Activated CD8-positive, alpha-beta T cell treated with anti-CD3 and anti-CD28 coated beads for 36 hours (primary cell): ENCODE measurements at regions not wholly inside any gene's neighbourhood (a gene's known extent, or its start where the extent isn't known, plus 50 kb on each side); places are given as distances from the start of the nearest gene placed in this dataset.

Experiments used
- ATAC-seq: fragments of 200-7000 bp; cut with Tn5 transposase; one replicate; pipeline ENCODE4 v1.10.0; 2021; ENCODE audit warnings: mild to moderate bottlenecking, moderate library complexity
- CTCF ChIA-PET: fragments of 350-600 bp; sonication (Branson Sonifier 250); formaldehyde crosslinking; loops from one replicate; lab custom pipeline; 2021; ENCODE audit warnings: antibody characterized with exemption; lab: Charles Lee
- POLR2A ChIA-PET: fragments of 350-600 bp; sonication (Branson Sonifier 250); formaldehyde crosslinking; loops from one replicate; lab custom pipeline; 2021; ENCODE audit warnings: antibody characterized with exemption; lab: Charles Lee
- DNase-seq: peaks from one replicate; pipeline ENCODE4 v3.0.0-alpha.2; 2020
- H3K27ac Mint-ChIP-seq: one replicate; pipeline ENCODE4 v1.8.0; 2021; ENCODE audit warnings: mild to moderate bottlenecking, mixed read lengths
- H3K27me3 Mint-ChIP-seq: one replicate; pipeline ENCODE4 v1.8.0; 2021; ENCODE audit warnings: mixed read lengths
- H3K36me3 Mint-ChIP-seq: one replicate; pipeline ENCODE4 v1.8.0; 2021; ENCODE audit warnings: low read depth, mixed read lengths
- H3K4me1 Mint-ChIP-seq: one replicate; pipeline ENCODE4 v1.8.0; 2021; ENCODE audit warnings: low read depth, mixed read lengths
- H3K4me3 Mint-ChIP-seq: one replicate; pipeline ENCODE4 v1.8.0; 2021; ENCODE audit warnings: mild to moderate bottlenecking, moderate library complexity, mixed read lengths
- H3K9me3 Mint-ChIP-seq: one replicate; pipeline ENCODE4 v1.8.0; 2021; ENCODE audit warnings: mixed read lengths
- CTCF ChIP-seq: fragments of 200-600 bp; IDR thresholded peaks from one replicate; pipeline ENCODE4 v1.8.0; 2022; ENCODE audit warnings: antibody characterized with exemption, mild to moderate bottlenecking
- intact Hi-C: fragments of 100-400 bp; cut with micrococcal nuclease; formaldehyde crosslinking; loops from one replicate; pipeline ENCODE4 v1.10.0; 2022

- ChIA-PET CTCF (interaction anchor here (0.8 to 4.5 kb wide), 7 partner anchors 9 to 79 kb away, joined by 3 to 26 read pairs (median 4); partner anchors contain the start of gene PRKCQ), POLR2A (interaction anchor here (1.1 kb wide), 1 partner anchor 187 kb away, joined by 3 read pairs; no protein-coding TSS in a partner anchor)
- H3K36me3 Mint-ChIP-seq: no peaks in the 10 kb centered on the region
- no peaks in the 10 kb centered on the region for H3K27me3 Mint-ChIP-seq
- ATAC-seq: no peak
- TF ChIP-seq CTCF: no peak
- no peaks in the 10 kb centered on the region for H3K9me3 Mint-ChIP-seq
- H3K27ac Mint-ChIP-seq: no peak overlapping the region
- intact Hi-C loops: no loop called here
- no peak overlapping the region for H3K4me3 Mint-ChIP-seq
- no peak for DNase-seq
- H3K4me1 Mint-ChIP-seq: peaks cover 2% of the 10 kb centered on the region
Observed at GRCh38 chr10:6659451-6659850, 79.4 kb upstream of the PRKCQ start.

- Mint-ChIP-seq H3K4me1 (peaks cover 8% of the 10 kb centered on the region), H3K4me3 (no peak overlapping the region), H3K27ac (no peak overlapping the region), H3K36me3 (no peaks in the 10 kb centered on the region), H3K9me3 (no peaks in the 10 kb centered on the region), H3K27me3 (no peaks in the 10 kb centered on the region)
- ATAC-seq (no peak), DNase-seq (no peak)
- ChIA-PET CTCF (interaction anchor here (1.1 to 4.5 kb wide), 6 partner anchors 9 to 256 kb away, joined by 3 to 26 read pairs (median 4); no protein-coding TSS in a partner anchor), POLR2A (no interaction called here)
- intact Hi-C loops: no loop called here
- no peak for TF ChIP-seq CTCF
Observed at GRCh38 chr10:6657669-6658068, 77.6 kb upstream of the PRKCQ start.

GRCh38 chr10:6657196-6657595, 77.1 kb upstream of the PRKCQ start:
- ChIA-PET POLR2A (no interaction called here), CTCF (interaction anchor here (1.1 to 3.3 kb wide), 5 partner anchors 11 to 256 kb away, joined by 3 to 24 read pairs (median 3); no protein-coding TSS in a partner anchor)
- DNase-seq: no peak
- no peak for TF ChIP-seq CTCF
- H3K36me3 Mint-ChIP-seq: no peaks in the 10 kb centered on the region
- no peak overlapping the region for H3K27ac Mint-ChIP-seq
- ATAC-seq: no peak
- H3K27me3 Mint-ChIP-seq: no peaks in the 10 kb centered on the region
- intact Hi-C loops: no loop called here
- H3K4me3 Mint-ChIP-seq: no peak overlapping the region
- H3K9me3 Mint-ChIP-seq: no peaks in the 10 kb centered on the region
- H3K4me1 Mint-ChIP-seq: peaks cover 8% of the 10 kb centered on the region

GRCh38 chr10:6654571-6654970, 74.5 kb upstream of the PRKCQ start:
- Mint-ChIP-seq H3K27me3 (no peaks in the 10 kb centered on the region), H3K9me3 (no peaks in the 10 kb centered on the region), H3K27ac (no peak overlapping the region), H3K4me3 (no peak overlapping the region), H3K36me3 (no peaks in the 10 kb centered on the region), H3K4me1 (peaks cover 10% of the 10 kb centered on the region)
- no peak for TF ChIP-seq CTCF
- no peak for DNase-seq
- ChIA-PET POLR2A (interaction anchor here (0.9 kb wide), 1 partner anchor 12 kb away, joined by 4 read pairs; no protein-coding TSS in a partner anchor), CTCF (interaction anchor here (1.0 to 1.4 kb wide), 5 partner anchors 8 to 245 kb away, joined by 3 read pairs; no protein-coding TSS in a partner anchor)
- intact Hi-C loops: no loop called here
- ATAC-seq: no peak

GRCh38 chr10:6650586-6650985, 70.5 kb upstream of the PRKCQ start:
- Mint-ChIP-seq H3K27me3 (no peaks in the 10 kb centered on the region), H3K36me3 (no peaks in the 10 kb centered on the region), H3K9me3 (no peaks in the 10 kb centered on the region), H3K4me3 (no peak overlapping the region), H3K27ac (no peak overlapping the region), H3K4me1 (peaks cover 32% of the 10 kb centered on the region)
- ChIA-PET CTCF (interaction anchor here (0.7 to 1.0 kb wide), 4 partner anchors 9 to 28 kb away, joined by 3 read pairs; no protein-coding TSS in a partner anchor), POLR2A (no interaction called here)
- no peak for ATAC-seq
- peak; percentile 29 for DNase-seq
- TF ChIP-seq CTCF: no peak
- intact Hi-C loops: no loop called here
